AG09319 (cell line): ENCODE measurements at regions not wholly inside any gene's neighbourhood (a gene's known extent, or its start where the extent isn't known, plus 50 kb on each side); places are given as distances from the start of the nearest gene placed in this dataset.

ENCODE experiments used
- DNase-seq: peaks from one replicate; pipeline ENCODE4 v3.0.0-alpha.2; 2010; ENCODE audit warnings: low read depth; ENCODE audit errors: extremely low read depth
- TF ChIP-seq, protein P1 (sequence below): IDR thresholded peaks from 2 replicates; pipeline ENCODE4 v1.5.1; 2011; ENCODE audit warnings: low read depth, mild to moderate bottlenecking, inconsistent platforms, low read length, moderate library complexity

DNA sequence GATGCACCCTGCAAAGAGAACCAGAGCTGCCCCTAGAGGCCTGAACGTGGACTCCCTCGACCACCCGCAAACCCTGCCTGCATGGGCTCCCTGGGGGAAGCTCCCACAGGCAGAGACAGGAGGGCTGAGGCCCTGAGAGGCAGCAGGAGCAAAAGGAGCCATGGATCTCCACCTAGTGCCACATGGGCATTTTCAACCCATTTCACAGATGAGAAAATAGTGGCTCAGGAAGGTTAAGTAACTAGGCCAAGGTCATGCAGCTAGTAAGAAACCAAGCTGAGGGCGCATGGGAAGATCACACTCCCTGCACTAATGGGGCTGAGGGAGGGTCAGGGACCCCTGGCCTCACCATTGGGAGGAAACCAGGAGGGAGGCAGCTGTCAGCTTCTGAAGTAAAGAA, 271.7 kb upstream of the RAB6C start:
- TF ChIP-seq, protein P1, sequence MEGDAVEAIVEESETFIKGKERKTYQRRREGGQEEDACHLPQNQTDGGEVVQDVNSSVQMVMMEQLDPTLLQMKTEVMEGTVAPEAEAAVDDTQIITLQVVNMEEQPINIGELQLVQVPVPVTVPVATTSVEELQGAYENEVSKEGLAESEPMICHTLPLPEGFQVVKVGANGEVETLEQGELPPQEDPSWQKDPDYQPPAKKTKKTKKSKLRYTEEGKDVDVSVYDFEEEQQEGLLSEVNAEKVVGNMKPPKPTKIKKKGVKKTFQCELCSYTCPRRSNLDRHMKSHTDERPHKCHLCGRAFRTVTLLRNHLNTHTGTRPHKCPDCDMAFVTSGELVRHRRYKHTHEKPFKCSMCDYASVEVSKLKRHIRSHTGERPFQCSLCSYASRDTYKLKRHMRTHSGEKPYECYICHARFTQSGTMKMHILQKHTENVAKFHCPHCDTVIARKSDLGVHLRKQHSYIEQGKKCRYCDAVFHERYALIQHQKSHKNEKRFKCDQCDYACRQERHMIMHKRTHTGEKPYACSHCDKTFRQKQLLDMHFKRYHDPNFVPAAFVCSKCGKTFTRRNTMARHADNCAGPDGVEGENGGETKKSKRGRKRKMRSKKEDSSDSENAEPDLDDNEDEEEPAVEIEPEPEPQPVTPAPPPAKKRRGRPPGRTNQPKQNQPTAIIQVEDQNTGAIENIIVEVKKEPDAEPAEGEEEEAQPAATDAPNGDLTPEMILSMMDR = no peak
- DNase-seq = no peak

DNA sequence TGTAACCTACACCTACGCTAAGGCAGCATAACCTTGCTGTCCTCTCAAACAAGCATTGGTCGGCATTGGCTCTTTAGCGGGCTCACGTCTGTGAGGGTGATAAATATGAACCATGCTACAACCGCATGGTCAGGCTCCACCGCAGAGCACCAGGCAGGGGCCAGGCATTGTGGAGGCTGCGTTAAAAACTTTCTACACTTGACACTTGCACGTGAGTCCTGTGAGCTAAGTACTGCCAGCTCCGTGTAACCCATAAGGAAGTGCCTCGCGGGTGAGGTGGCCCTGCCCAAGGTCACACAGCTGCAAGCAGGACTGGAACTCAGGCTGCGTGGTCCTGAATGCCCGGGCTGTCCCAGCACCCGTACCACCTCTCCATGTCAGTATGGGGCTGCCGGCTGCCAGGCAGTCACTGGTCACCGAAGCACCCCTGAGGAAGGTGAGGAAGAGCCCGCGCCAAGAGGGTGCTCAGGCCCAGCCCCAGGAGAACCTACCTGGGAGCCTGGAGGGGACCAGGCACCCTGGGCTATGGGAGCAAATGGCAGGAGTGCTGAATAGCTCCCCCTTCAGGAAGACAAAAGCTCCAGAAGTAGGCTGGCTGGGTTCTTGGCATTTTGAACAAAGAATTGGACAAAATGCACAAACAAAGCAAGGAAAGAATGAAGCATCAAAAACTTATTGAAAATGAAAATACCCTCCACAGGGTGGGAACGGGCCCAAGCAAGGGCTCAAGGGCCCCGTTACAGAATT, 271.1 kb upstream of the RAB6C start:
- DNase-seq = no peak
- TF ChIP-seq, protein P1 = no peak

DNA sequence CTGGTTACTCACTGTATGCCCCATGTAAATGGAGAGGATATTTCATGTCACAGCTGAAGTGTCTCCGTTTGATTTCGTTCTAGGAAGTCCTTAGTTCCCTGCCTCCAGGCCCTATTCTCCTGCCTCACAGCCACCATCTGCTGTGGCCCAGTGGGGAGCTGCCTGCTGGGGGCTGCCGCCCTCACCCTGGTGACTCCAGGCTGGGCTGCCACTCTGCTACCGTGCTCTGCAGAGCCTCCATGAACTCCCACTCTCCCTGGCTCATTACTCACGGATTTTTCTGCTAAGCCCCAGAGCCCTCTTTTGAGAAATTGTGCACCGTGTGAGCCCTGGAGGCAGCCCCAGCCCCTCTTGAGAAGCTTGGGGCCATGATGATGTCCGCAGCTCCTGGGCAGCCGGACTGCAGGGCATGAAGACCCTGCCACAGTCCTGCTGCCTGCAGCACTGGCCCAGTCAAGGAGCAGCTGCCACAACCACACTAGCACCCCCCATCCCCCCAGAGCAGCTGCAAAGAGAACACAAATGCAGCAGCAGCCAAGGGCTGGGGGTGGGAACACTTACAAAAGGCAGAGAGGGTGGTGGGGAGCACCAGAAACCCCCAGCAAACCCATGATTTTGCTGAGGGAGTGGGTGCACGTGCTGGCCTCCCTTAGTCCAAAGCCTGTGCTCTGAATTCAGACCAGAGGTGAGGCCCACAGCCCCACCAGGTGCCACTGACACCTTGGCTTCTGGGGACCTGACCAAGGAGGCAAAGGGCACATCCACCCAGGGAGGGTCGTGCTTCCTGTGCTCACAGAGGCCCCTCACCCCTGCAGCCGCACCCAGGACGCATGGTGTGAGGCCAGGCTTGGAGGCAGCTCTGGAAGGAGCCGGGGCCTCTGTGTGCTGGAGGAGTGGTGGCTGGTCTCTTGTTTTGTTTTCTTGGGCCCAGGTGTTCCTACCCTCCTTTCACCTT, 270.2 kb upstream of the RAB6C start:
- TF ChIP-seq, protein P1 = no peak
- no peak for DNase-seq

DNA sequence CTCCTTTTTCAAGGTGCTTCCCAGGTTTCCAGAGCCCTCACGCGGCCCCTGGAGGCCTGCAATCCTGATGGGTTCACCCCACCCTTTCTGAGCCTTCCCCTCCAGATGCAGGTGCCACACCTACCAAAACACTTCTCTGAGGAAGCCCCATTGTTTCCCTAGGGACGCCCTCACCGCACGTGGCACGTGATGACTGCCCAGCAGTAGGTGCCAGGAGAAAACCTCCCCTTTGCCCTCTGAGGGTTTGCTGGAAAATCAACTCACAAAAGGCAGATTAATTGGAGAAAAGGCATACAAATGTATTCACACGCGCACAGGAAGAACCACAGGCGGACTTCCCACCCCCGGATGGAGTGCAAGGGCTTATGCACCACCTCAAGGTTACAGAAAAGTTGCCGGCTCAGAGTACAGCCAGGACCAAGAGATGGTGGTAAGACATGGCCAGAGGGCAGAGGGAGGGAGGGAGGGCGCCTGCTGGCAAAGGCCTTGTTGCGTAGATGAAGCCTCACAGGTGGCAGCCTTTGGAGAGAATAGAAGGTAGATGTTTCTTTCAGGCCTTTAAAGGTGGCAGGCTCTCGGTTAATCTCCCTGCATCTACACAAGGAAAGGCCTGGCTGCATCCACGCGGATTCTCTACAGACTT, 269.4 kb upstream of the RAB6C start:
- no peak for DNase-seq
- TF ChIP-seq, protein P1 = no peak

DNA sequence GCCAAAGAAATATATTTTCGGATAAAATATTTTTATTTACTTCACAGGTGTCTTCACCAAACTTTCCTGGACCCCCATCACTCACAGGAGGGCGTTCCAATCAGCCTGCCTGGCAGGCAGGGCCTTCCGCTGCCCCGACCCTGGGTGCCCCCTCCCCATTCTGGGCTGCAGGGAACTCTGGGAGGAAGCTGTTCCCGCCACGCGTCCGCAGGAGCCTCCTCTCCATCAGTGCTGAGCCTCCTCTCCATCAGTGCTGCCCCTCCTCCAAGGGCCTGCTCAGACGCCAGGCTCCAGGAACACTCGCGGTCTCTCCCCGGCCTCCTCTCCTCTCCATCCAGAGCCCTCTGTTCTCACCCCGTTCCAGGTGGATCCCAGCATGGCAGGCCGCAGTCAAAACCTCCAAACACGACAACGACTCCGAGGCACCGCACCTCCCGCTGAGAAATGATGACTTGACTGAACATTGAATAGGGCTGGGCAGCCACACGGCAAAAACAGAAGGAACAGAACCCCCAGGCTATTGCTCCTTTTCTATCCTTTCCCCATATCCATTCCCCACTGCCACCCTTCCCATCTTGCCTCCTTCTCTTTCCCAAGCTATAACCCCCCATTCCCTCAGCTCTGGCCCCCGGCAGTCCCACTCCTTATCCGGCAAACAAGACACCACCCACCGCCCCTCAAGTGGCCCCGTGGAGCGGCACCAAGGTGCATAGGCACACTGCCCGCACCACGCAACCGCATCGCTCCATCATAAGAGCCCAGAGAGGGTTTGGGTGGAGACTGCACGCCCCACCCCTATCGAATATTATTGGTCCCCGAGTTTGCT, 268.6 kb upstream of the RAB6C start:
- TF ChIP-seq, protein P1 = no peak
- DNase-seq = no peak

DNA sequence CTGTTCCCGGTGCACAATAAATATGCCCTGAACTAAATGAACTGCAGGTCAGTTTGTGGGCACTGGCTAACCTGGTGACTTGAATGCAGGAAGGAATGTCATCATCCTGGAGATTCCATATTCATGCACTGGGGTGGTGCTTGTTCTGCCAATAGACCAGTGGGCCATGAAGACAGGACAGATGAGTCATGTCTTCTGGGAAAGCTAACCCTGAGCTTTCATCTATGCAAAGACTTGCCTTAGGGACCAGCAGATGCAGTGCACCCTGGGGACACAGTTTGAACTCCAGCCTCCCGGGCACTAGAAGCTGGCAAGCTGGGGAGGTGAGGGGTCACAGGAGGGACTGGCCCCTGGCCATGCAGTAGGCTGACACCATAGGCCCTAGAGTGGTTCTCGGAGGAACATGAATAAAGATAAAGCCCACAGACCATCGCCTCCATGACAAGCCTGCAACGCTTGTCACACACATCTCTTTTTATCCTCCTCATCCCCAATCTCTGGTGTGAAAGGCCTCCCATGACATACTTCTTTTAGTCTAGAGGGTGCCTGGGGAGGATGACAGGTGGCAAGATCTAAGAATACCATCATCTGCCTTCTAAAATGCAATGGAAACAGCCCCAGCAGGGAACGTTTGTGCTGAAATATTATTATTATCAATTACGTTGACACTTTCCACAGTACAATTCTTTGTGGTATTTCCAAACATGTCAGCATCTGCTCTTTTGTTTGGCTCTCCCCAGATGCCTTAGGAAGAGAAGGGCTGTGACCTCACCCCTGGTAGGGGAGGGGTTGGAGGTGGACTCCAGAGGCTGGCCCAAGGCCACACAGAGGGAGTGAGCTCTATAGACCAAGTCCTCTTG, 267.4 kb upstream of the RAB6C start:
- TF ChIP-seq, protein P1 = no peak
- no peak for DNase-seq
